ENCODE measurements at regions not wholly inside any gene's neighbourhood (a gene's known extent, or its start where the extent isn't known, plus 50 kb on each side); places are given as distances from the start of the nearest gene placed in this dataset.

DNA sequence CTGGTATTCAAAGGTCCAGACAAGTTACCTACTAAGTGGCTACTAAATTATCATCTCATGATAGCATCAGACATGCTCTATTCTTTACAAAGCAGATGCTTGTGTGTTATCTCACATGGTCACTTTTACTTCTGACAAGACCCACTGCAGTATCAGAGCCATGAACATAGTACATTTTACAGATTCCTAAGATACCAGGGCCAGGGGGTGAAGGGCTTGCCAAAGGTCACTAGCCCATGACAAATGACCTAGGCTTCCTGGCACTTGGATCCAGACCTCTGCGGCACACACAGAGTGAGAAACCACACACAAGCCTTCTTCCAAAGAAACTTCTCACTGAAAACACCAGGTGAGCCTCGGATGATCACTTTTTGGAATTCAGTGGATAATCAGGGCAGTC lies 446.8 kb downstream of the EIPR1 start:
- DNase-seq (ENCODE audit: low read depth, low spot score): no peak

DNA sequence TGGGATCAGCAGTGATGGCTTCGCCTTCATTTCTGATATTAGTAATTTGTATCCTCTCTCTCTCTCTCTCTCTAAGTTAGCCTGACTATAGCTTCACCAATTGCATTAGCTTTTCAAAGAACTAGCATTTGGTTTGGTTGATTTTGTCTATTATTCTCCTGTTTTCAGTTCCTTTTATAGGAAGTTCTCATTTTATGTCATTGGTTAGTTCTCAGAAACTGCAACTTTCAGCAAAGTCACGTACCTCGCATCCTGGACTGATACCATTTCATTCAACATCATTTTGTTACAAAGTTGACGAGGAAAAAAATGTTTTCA lies 450.8 kb downstream of the EIPR1 start:
- DNase-seq (ENCODE audit: low read depth, low spot score): no peak

DNA sequence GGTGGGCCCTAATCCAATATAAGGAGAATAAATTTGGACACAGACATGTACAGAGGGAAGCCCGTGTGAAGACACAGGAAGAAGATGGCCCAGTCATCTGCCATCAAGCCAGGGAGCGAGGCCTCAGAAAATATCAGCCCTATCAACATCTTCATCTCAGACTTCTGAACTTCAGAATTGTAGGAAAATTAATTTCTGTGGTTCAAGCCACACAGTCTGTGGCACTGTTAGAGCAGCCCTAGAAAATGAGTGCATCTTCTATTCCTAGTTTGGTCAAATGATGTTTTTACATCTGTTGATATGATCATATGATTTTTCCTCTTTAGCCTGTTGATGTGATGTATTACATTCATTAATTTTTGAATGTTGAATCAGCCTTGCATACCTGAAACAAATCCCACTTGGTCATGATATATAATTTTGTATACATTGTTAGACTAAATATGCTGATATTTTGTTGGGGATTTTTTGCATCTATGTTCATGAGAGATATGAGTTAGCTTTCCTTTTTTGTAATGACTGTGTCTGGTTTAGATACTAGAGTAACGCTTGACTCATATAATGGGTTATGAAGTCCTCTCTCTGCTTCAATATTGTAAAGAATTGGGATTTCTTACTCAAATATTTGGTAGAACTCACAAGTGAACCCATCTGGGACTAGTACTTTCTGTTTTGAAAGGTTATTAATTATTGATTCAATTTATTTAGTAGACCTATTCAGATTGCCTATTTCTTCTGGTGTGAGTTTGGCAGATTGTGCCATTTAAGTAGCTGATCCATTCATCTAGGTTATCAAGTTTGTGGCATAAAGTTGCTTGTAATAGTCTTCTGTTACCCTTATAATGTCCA lies 451.4 kb downstream of the EIPR1 start:
- no peak for DNase-seq (ENCODE audit: low read depth, low spot score)

DNA sequence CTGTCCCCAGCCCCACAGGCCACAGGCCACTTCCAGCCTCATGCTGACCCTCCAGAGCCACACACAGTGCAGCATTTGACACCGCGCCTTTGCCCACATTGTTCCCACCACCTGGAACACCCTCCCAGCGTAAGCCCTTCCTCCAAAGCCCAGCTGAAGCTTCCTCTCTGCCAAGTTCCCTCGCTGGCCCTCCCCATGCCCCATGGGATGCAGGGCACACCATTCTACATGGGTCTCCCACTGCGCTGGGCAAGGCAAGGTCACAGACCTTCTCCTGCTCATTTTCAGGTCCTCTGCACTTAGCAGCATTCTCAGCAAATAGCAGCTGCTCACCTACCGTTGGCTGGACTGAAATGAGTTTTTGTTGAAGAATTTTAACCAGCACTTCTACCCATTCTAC lies 455.5 kb downstream of the EIPR1 start:
- DNase-seq (ENCODE audit: low read depth, low spot score): no peak

DNA sequence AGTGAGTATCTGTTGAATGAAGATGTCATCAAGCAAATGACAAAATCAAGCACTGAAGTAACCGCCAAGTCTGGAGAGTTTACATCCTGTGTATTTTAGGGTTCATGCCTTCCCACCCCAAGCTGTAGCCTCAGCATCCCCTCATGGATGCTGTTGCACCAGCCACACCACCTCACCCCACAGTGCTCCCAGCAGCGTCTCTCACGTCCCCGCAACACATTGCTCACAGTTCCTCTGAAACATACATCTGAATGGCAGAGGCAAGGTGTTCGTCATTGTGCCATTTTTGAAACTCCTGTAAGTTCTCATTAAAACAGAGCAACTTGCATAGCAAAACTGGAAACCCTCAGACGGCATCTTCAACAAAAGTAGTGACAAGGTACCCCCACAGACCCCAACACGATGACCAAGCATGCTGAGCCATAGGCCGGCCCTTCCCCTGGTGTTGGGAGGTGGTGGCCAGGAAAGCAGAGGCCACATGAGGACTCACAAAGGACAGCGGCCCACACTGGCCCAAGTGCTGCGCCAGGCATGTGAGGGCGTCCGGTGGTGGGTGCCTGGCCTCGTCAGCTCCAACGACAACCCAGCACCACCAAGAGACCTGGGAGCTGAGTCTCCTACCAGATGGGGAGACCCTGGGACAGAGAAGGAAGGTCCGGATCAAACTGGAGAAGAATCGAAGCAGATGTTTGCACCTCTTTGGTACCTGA lies 456.5 kb downstream of the EIPR1 start:
- no peak for DNase-seq (ENCODE audit: low read depth, low spot score)

DNA sequence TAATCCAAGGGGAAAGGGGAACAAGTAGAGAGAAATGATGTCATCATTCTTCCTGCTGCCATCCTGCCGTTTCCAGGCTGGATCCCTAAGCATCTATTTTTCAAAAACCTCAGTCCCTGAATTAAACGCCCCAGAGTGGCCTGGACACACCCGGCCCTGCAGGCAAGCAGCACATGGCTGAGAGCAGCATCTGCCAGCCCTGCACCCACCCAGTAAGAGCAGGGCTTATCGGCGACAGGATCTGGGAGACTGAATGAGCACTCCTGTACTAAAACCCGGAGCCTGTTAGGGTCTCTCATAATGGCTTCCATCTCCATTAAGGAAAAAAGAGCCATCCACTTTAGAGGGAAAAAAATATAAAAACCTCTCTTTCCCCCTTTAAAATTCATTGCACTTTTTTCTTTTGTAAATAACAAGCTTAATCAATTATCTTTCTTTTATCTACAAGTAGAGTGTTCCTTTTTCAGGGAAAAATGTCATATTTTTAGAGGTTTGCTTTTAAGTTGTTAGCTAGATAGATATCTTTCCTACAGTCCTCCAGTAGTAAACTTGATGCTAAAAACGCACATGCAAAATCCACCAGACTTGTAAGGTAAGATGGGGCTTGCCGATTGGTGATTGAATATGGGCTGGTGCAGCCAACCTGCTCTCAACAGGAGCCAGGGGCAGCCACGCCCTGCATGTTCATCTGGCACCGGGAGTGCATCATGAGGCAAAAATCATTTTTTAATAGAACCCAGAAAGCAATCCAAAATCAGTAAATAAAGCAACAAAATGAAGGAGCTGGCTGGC lies 457.8 kb downstream of the EIPR1 start:
- DNase-seq (ENCODE audit: low read depth, low spot score): no peak

DNA sequence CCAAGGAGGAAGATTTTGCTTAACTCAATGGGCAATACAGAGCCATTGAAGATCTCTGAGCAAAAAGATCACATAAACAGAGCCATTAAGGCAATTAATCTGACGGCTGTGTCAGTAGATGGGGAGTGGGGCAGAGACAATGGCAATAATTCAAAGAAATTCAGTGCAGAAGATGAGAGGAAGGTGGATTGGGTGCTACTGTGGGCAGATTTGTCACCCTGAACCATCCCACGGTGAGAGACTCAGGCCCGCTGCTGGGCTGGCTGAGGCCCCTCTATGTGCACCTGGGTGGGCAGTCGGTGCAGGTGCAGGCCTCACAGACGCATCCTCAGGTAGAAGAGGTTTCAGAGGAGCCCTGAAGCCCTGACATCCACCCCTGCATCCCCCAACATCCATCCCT lies 458.6 kb downstream of the EIPR1 start:
- no peak for DNase-seq (ENCODE audit: low read depth, low spot score)

DNA sequence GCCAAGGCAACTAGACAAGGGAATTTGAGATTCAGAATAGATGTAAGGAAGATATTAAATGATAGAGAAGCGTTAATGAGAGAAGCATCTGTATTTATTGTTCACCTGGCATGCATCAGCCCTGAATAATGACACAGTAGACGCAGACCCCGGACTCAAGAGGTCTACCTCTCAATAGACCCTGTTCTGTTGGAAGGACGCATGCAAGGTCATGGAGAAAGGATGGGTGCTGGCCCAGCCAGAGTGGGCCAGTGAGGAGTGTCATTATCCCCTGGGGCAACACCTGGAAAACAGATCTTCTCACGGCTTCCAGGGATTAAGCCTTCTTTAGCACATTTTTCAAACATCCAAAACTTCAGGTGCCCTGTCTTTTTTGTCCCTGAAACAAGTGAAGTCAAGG lies 461.0 kb downstream of the EIPR1 start:
- no peak for DNase-seq (ENCODE audit: low read depth, low spot score)

DNA sequence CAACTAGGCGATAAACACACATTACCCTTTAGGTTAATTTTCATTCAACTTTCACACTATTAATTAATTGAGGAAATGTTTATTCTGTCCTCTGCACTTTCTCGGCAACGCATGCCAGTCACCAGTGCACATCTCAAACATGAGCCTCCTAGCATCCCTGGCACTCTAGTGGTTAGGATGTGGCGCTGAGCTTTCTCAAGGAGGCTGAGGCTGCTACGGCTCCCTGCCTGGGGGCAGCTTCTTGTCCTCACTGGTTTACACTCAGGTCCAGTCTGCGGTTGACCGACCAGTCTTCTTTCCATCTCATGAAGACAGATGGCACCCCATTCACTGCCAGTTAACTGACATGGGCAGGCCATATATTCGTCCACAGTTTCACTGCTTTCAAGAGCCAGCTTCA lies 463.4 kb downstream of the EIPR1 start:
- DNase-seq (ENCODE audit: low read depth, low spot score): no peak

DNA sequence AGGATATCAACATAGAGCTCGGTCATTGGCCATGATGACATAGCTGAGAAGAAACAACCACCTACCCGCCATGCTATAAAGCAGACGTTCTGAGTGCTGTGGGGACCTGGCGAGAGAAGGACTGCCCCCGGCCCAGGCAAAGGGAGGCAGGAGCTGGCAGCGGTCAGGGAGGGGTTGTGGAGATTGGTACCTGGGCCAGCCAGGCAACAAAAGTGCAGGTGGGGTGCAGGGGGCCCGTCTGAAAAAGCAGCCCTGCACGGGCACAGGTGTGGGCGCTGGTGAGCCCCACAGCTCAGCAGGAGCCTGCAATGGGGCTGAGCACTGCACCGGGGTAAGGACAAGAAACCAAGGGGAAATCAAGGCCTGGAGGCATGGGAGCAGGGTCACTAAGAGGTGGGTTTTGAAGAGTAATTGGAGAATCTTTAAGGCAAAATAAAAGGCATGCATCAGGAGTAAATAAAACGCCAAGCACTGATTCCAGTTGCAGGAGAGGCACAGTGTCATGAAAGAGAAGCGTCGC lies 464.0 kb downstream of the EIPR1 start:
- no peak for DNase-seq (ENCODE audit: low read depth, low spot score)

DNA sequence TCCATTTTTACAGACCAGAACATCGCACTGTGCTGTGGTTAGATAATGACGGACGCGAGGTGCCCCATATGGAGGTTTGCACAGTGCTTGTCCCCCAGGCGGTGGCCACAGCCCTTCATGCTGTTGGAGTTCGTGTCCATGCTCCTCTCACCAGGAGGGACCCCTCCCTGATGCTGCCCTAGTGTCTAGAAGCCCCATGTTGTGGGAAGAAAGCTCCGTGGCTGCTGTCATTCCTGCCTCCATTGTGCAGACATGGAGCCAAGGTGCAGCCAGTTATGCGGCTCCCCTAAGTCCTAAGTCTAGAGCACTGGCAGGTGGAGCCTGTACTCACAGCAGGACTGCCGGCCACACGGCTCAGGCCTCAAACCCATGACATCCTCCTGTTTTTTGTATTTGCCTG lies 464.9 kb downstream of the EIPR1 start:
- no peak for DNase-seq (ENCODE audit: low read depth, low spot score)

DNA sequence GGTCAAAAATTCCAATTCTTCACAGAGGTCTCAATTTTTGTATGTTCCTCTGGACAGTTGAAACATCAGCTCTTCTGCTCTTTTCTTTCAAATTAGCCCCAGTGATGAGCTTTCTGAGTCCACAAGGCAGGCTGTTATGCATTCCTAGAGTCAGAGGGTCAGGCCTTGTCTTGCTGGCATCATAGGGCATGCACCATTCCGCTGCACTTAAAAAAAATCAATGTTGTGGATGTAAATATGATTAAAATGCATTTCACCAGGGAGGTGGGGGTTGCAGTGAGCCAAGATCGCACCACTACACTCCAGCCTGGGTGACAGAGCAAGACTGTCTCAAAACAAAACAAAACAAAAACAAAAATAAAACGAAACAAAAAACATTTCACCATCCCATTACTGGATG lies 465.3 kb downstream of the EIPR1 start:
- no peak for DNase-seq (ENCODE audit: low read depth, low spot score)

DNA sequence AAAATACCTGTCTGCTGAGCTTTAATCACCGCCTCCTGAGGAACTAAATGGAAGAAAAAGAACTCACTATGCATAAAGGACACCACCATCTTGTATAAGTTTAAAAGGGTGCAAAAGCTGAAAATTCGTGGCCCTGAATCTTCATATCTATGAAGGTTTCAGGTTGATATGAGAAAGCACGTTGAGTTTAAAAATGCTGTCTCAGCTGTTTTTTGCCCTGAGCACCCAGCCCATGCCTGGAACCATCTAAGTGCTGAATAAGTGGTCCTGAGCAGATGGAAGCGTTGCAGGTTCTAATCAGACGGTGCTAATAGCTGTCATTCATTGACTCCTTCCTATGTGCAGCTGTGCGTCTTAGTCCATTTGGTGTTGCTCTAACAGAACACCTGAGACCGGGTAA lies 467.4 kb downstream of the EIPR1 start:
- no peak for DNase-seq (ENCODE audit: low read depth, low spot score)

DNA sequence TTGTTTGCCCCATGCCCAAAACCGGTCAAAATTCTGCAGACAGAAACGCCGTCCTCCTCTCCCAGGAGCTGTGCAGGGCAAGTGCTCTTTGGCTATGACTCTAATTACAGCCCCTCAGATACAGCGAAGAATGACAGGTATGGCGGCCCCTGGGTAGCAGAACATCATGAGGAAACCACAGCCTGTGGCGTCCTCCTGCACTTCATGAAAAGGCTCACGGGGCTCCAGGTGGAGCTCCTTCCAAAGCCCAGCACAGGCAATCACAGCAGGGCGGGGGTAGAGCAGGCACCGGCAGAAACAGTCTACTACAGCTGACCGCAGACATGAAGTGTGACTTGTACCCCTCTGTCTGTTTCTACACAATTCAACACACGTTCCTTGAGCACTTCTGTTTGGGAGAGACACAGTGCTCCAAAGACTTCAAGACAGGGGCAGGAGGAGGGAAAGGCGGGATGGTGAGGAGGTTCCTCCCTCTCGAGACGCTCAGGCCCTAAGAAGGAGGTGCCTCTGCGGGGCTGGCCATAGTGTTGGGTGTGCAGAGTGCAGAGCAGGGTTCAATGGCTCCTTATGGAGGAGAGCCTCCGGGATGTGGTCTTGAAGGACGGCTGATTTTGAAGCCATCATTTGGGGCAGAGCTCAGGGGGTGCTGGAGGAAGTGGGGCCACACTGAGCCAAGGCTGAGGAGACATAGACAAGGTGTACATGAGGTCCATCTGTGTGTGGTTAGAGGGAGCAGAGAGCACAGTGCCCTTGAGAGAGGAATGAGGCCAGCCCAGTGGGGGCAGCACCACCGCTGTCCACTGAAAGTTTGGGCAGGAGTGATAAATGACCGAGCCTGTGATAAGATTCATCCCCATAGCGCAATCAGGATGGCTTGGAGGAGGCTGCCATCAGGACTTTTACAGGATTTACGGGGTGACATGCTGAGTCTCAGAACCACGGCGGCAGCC lies 468.3 kb downstream of the EIPR1 start:
- DNase-seq (ENCODE audit: low read depth, low spot score): no peak

DNA sequence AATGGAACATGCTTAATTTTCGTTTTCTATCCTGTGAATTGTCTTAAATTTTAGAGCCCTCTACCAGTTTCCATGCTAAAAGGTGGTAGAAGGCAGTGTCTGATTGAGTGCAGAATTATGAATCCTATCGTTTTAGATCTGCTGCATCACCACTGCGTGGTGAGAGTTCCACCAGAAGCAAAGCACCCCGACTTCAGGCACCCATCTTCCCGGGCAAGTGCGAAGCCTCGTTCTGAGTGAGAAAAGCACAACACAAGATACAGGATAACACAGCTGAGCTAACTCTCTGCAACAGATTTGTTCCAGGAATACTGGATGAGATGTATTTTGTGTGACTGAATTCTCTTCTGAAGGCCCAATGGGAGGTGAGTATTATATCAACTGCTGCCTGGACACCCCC lies 471.5 kb downstream of the EIPR1 start:
- DNase-seq (ENCODE audit: low read depth, low spot score): no peak

DNA sequence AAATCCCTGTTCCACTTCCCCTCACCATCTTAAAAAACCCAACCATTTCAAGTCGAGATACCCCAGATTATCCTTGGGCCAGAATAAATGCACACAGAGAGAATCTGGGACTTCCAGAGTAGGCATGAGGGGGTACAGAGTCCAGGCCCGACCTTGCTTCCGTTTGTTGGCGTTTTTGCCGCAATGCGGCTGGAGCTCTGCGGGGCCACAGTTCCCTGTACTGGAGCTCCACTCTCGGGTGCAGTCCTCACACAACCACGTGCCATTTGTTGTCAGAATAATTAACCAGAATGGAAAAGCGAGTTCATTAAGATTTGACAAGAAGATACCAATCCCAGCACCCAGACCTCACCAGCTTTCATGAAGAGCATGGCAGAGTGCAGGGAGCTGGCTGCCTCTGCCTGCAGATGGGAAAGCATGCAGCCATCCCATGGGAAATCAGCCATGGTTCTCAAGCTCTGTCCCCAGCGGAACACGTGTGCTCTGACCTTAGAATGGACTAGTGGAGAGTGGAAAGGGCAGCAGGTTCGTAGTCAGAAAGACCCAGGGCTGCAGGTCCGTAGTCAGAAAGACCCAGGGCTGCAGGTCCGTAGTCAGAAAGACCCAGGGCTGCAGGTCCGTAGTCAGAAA lies 472.8 kb downstream of the EIPR1 start:
- no peak for DNase-seq (ENCODE audit: low read depth, low spot score)

DNA sequence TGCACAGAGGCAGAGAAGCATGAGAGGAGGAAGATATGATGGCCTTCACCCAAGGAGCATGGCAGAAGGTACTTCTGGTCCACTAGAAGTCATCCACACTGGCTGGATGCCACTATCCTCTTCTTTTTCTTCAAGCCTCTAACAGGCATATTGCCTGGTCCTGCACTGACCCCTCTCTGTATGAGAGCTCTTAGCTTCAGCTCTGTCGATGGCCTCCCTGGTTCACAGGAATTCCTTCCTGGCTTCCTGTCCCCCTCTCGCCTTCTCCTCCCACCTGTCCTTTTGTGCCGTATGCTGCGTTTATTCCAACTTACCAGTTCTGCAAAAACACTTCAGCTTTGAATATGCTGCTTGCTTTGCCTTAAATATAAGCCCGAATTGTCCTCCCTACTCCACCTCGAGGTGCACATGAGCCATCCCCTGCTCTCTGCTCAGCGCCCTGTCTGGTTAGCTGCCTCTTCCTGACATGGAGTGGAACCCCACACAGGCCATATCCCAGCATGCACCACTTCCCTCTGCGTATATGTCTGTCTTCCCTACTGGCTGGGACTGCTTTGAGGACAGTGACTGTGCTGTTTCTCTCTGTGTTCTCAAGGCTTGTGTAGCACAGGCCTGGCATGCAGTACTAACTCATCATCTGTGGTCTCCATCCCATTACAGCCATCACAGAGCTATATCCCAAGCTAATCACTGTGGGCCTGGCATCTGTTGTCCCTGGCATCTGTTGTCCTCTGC lies 474.9 kb downstream of the EIPR1 start:
- no peak for DNase-seq (ENCODE audit: low read depth, low spot score)

DNA sequence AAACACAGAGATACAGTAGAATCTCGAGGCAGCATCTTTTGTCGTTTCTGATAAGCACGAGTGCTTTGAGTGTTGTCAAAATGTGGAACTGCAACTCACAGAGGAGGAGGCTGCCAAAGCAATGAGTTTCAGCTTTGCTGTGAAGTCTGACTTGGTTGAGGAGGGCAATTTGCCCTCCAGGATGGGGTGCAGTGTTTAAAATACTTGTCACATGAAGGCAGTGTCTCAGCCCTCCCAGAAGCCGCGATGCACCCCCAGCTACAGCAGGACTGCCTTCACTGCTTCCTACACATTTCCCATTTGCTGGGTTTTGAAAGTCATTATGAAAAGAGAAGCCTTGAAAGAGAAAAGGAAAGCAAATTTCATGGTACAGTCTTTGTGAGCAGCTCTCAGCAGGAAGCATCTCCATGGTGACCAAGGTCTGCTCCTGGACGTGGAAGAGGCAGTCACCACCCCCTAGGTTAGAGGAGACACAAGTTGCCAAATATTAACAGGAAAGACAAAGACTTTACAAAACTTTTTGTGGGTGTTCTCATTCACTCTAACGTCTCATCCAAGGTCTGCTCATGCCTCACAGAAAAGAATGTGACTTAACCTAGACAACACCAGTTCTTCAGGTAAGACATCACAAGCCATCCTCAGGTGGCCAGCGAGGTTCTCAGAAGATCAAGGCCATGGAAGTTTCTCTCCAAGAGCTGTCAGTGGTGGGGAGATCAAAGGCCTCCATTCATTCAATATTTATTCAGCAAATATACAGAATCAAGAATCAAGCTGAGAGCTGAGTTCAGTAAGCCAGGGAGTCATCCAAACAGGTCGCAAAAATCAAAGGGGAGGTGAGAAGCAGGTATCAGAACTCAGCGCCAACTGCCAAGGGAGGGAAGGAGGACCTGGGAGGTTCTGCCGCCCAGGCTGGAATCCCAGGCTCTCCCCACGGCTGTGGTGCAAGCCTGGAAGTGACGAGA lies 476.0 kb downstream of the EIPR1 start:
- DNase-seq (ENCODE audit: low read depth, low spot score): no peak

DNA sequence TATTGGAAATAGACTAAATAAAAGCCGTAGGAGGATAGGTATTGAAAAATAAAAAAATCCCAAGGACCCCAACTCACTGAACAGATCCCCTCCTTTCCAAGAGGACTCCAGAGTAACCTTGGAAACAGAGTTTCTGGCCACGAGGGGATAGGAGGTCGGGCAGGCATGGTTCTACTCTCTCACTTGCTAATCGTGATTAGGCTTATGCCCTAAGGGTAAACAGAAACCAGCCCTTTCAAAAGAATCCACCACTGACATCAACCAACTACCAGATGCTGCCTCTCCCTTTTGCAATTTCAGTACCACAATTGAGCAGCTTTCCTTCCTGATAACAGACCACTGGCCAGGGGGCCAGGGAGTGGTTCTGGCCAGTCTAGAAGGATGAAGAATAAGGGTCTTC lies 477.8 kb downstream of the EIPR1 start:
- DNase-seq (ENCODE audit: low read depth, low spot score): no peak

Measured in iPS DF 19.7 (cell line).